Ishikawa (cell line): ENCODE measurements at regions not wholly inside any gene's neighbourhood (a gene's known extent, or its start where the extent isn't known, plus 50 kb on each side); places are given as distances from the start of the nearest gene placed in this dataset.

Source experiments
- CEBPB ChIP-seq: IDR thresholded peaks from 2 replicates; pipeline ENCODE4 v1.6.1; 2012
- CREB1 ChIP-seq: IDR thresholded peaks from 2 replicates; pipeline ENCODE4 v1.6.1; 2012; ENCODE audit warnings: low read depth
- EGR1 ChIP-seq: IDR thresholded peaks from 2 replicates; pipeline ENCODE4 v1.6.1; 2012
- EP300 ChIP-seq: IDR thresholded peaks from 2 replicates; pipeline ENCODE4 v1.6.1; 2012; ENCODE audit warnings: borderline replicate concordance
- FOXM1 ChIP-seq: IDR thresholded peaks from 2 replicates; pipeline ENCODE4 v1.6.1; 2012; ENCODE audit warnings: low read depth, borderline replicate concordance
- NFIC ChIP-seq: IDR thresholded peaks from 2 replicates; pipeline ENCODE4 v1.6.1; 2012
- RAD21 ChIP-seq: IDR thresholded peaks from 2 replicates; pipeline ENCODE4 v1.6.1; 2012; ENCODE audit warnings: low read depth
- TAF1 ChIP-seq: IDR thresholded peaks from 2 replicates; pipeline ENCODE4 v1.6.1; 2012; ENCODE audit warnings: low read depth, mild to moderate bottlenecking
- TCF12 ChIP-seq: IDR thresholded peaks from 2 replicates; pipeline ENCODE4 v1.6.1; 2012; ENCODE audit warnings: low read depth
- TEAD4 ChIP-seq: IDR thresholded peaks from 2 replicates; pipeline ENCODE4 v1.6.1; 2012
- USF1 ChIP-seq: IDR thresholded peaks from 2 replicates; pipeline ENCODE4 v1.6.1; 2012
- YY1 ChIP-seq: IDR thresholded peaks from 2 replicates; pipeline ENCODE4 v1.6.1; 2012; ENCODE audit warnings: low read depth
- ZBTB7A ChIP-seq: IDR thresholded peaks from 2 replicates; pipeline ENCODE4 v1.6.1; 2012; ENCODE audit warnings: low read depth
- TF ChIP-seq, protein P1 (sequence below): IDR thresholded peaks from 2 replicates; pipeline ENCODE4 v1.6.1; 2012
- TF ChIP-seq, protein P2 (sequence below): IDR thresholded peaks from 2 replicates; pipeline ENCODE4 v1.6.1; 2012; ENCODE audit warnings: low read depth, mild to moderate bottlenecking

DNA sequence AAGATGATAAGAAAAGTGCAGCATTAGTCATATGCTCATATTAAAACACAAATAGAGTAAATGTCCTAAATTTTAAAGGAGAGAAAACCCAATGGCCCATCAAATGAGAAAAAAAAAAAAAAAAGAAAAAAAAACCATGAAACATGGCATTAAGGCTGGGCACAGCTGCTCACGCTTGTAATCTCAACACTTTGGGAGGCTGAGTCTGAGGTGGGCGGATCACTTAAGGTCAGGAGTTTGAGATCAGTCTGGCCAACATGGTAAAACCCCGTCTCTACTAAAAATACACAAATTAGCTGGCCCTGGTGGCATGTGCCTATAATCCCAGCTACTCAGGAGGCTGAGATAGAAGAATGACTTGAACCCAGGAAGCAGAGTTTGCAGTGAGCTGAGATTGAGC, 515.5 kb upstream of the ANO3 start:
- TF ChIP-seq, protein P1, sequence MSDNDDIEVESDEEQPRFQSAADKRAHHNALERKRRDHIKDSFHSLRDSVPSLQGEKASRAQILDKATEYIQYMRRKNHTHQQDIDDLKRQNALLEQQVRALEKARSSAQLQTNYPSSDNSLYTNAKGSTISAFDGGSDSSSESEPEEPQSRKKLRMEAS: no peak
- TF ChIP-seq USF1 (no peak), TCF12 (no peak), YY1 (no peak), ZBTB7A (no peak), EP300 (no peak), EGR1 (no peak), FOXM1 (no peak), RAD21 (no peak)
- TF ChIP-seq, protein P2, sequence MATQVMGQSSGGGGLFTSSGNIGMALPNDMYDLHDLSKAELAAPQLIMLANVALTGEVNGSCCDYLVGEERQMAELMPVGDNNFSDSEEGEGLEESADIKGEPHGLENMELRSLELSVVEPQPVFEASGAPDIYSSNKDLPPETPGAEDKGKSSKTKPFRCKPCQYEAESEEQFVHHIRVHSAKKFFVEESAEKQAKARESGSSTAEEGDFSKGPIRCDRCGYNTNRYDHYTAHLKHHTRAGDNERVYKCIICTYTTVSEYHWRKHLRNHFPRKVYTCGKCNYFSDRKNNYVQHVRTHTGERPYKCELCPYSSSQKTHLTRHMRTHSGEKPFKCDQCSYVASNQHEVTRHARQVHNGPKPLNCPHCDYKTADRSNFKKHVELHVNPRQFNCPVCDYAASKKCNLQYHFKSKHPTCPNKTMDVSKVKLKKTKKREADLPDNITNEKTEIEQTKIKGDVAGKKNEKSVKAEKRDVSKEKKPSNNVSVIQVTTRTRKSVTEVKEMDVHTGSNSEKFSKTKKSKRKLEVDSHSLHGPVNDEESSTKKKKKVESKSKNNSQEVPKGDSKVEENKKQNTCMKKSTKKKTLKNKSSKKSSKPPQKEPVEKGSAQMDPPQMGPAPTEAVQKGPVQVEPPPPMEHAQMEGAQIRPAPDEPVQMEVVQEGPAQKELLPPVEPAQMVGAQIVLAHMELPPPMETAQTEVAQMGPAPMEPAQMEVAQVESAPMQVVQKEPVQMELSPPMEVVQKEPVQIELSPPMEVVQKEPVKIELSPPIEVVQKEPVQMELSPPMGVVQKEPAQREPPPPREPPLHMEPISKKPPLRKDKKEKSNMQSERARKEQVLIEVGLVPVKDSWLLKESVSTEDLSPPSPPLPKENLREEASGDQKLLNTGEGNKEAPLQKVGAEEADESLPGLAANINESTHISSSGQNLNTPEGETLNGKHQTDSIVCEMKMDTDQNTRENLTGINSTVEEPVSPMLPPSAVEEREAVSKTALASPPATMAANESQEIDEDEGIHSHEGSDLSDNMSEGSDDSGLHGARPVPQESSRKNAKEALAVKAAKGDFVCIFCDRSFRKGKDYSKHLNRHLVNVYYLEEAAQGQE: no peak

DNA sequence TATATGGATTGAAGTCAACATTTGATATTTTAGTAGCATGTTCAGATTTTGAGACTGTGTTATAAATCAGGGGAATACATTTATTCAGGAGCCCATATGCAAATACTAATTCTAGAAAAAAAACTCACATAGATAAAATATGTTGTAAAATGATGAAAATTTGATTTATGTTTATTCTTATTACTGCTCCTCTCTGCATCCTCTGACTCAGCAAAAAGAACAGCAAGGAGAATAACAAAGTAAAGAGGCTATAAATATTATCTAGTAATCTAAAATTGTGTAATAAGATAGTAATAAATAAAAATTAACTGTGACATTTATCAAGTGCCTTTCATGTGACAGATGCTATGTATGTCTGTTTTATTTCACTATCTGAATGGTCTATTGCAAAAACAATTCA, 507.2 kb upstream of the ANO3 start:
- TF ChIP-seq TEAD4: no peak
- no peak for TF ChIP-seq TAF1
- TF ChIP-seq EGR1: no peak

DNA sequence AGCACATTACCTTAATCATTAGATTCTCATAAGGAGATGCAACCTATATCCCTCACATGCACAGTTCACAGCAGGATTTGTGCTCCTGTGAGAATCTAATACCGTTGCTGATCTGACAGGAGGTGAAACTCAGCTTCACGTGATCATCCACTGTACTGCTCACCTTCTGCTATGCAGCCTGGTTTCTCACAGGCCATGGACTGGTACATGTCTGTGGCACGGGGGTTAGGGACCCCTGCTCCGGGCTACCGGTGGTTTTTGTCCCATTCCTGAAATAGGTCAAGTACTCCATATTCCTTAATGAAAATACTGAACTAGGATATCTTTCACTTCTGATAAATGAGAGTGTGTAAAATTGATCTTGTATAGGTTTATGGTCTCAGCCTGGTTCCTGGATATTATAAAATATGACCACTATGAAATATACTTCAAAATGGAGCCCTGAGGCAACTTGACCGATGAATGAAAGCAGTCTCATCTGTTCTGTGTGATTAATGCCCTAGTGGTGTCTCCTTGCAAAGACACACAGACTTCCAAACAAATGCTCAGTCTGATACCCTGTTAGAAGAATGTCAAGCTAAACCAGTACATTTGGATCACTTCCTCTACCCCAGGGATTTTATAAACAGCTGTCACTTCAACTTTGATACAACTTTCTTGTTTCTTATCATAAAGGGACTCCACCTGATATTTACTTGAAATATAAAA, 492.9 kb upstream of the ANO3 start:
- TF ChIP-seq CEBPB (no peak), ZBTB7A (no peak), RAD21 (no peak), EP300 (no peak), CREB1 (no peak), FOXM1 (no peak), NFIC (no peak), TEAD4 (no peak), TCF12 (no peak), USF1 (no peak)
- TF ChIP-seq, protein P1: no peak
- TF ChIP-seq, protein P2: no peak

DNA sequence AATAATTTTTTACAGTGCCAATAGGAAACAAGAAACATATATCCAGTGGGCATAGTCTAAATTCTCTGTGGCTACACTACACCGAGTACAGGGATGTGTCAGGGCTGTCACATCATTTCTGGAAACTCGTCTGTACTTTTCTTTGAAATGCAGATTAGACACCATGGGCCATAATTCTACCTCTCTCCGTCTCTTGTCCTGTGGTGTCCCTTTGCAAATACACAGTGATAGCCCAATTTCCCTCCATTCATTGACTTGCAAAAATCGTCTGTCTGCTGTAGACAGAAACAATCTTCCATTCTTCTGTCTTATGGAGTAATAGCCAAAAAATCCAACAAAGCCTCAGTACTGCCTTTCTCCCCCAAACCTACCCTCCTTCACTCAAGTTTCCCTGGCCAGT, 487.1 kb upstream of the ANO3 start:
- TF ChIP-seq TAF1 (no peak), NFIC (no peak), CEBPB (no peak)
- TF ChIP-seq, protein P1: no peak

DNA sequence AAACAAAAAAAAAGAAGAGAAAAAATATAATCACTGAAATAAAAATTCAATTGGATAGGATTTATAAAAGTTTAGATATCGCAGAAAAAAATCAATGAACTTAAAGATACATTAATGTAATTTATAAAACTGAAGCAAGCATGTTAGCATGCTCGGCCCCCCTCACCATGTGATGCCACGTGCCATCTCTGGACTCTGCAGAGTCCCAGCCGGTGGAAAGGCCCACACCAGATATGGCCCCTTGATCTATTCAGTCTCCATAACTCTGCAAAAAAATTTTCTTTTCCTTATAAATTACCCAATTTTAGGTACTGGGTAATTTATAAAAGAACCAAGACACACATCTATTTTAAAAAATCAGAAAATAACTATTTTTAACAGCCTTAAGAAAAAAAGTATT, 476.0 kb upstream of the ANO3 start:
- TF ChIP-seq ZBTB7A (no peak), YY1 (no peak), TCF12 (no peak), CEBPB (no peak), TEAD4 (no peak), FOXM1 (no peak), TAF1 (no peak), USF1 (no peak), EGR1 (no peak), EP300 (no peak), CREB1 (no peak), NFIC (no peak), RAD21 (no peak)
- TF ChIP-seq, protein P1: no peak
- TF ChIP-seq, protein P2: no peak
